Upper lobe of left lung (tissue), 4 donors: ENCODE measurements at regions not wholly inside any gene's neighbourhood (a gene's known extent, or its start where the extent isn't known, plus 50 kb on each side); places are given as distances from the start of the nearest gene placed in this dataset.

Experiments used
- POLR2A ChIP-seq, 4 donors: fragments of 450-650 bp; IDR thresholded peaks; one replicate each; pipeline ENCODE4 v1.5.1; 2016 to 2017; ENCODE audit warnings: antibody characterized with exemption in 4 of 4, mild to moderate bottlenecking in 2 of 4
- POLR2AphosphoS5 ChIP-seq, 2 donors: sonication (generic); formaldehyde crosslinking; IDR thresholded peaks; one replicate each; pipeline ENCODE4 v1.5.1; 2017; ENCODE audit warnings: antibody characterized with exemption in 2 of 2
- TF ChIP-seq, protein P1 (sequence below), 6 experiments: fragments of 450-650 bp in 4 of 6; fragments of 200-600 bp in 2 of 6; sonication (generic) in 2 of 6; IDR thresholded peaks; one replicate each; pipeline ENCODE4 v1.5.1; 2016 to 2019; ENCODE audit warnings: antibody characterized with exemption in 6 of 6

DNA sequence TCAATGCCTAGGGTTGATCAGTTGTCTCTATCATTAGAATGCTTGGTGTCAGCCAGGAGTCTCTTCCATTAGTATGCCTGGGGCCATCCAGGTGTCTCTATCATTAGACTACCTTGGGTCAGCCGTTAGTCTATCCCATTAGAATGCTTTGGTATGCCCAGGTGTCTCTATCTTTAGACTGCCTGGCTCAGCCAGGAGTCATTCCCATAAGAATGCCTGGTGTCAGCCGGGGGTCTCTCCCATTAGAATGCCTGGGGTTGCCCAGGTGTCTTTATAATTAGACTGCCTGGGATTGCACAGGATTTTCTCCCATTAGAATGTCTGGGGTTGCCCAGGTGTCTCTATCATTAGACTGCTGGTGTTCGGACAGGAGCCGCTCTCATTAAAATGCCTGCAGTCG, 1442.9 kb downstream of the UQCRFS1 start:
- no peak for TF ChIP-seq POLR2AphosphoS5 (IDR thresholded peaks at IDR 0.05)
- TF ChIP-seq POLR2A (IDR thresholded peaks at IDR 0.05) = no peak
- TF ChIP-seq, protein P1, sequence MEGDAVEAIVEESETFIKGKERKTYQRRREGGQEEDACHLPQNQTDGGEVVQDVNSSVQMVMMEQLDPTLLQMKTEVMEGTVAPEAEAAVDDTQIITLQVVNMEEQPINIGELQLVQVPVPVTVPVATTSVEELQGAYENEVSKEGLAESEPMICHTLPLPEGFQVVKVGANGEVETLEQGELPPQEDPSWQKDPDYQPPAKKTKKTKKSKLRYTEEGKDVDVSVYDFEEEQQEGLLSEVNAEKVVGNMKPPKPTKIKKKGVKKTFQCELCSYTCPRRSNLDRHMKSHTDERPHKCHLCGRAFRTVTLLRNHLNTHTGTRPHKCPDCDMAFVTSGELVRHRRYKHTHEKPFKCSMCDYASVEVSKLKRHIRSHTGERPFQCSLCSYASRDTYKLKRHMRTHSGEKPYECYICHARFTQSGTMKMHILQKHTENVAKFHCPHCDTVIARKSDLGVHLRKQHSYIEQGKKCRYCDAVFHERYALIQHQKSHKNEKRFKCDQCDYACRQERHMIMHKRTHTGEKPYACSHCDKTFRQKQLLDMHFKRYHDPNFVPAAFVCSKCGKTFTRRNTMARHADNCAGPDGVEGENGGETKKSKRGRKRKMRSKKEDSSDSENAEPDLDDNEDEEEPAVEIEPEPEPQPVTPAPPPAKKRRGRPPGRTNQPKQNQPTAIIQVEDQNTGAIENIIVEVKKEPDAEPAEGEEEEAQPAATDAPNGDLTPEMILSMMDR (IDR thresholded peaks at IDR 0.05) = no peak
